ENCODE measurements at regions not wholly inside any gene's neighbourhood (a gene's known extent, or its start where the extent isn't known, plus 50 kb on each side); places are given as distances from the start of the nearest gene placed in this dataset.
"Not testable (repeated sequence)": the region's sequence is repeated elsewhere in the genome, so short reads cannot be mapped to it uniquely, and the experiment has no call there.

- no peak for DNase-seq
Observed at GRCh38 chr21:14058566-14058965, 152.2 kb downstream of the LIPI start.

GRCh38 chr21:14057841-14058481, 152.8 kb downstream of the LIPI start:
- not testable (repeated sequence) for DNase-seq

GRCh38 chr21:14057313-14057712, 153.4 kb downstream of the LIPI start:
- no peak for DNase-seq

DNA sequence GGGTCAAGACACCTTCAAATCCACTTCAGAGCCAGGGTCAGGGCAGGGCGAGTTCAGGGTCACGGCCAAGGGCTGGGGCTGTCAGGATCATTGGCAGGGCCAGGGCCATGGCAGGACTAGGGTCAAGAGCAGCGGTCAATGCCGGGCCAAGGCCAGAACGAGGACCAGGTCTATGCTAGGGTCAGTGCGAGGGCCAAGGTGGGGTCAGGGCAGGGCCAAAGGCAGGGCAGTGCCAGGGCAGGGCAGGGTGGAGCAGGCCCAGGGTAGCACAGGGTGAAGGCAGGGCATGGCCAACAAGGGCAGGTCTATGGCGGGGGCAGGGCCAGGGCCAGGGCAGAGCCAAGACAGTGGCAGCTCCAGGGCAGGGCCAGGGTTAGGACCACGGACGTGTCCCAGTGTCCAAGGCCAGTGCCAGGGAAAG, 154.0 kb downstream of the LIPI start:
- DNase-seq = no peak

DNA sequence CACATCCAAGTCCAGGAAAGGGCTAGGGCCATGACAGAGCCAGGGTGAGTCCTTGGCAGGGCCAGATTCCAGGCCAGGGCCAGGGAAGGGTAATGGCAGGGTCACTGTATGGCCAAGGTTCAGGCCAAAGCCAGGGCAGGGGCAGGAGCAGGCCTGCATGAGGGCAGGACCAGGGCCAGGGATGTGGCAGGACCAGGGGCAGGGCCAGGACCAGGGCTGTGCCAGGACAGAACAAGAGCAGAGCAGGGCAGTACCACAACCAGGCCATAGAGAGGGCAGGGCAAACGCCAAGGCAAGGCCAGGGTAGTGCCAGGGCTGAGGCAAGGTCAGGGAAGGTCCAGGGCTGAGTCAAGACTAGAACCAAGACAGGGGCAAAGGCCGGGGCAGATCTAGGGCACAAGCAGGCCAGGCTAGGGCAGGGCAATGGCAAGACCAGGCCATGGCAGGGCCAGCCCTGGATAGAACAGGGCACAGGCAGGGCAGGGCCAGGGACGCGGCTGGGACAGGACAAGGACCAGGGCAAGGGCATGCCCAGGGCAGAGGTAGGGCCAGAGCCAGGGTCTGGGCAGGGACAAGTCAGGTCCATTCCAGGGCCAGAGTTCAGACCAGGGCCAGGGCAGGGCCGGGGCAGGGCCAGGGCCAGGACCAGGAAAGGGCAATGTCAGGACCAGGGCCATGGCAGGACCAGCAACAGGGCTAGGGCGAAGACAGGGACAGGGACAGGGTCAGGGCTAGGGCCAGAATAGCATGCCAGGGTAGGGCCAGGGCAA, 154.8 kb downstream of the LIPI start:
- not testable (repeated sequence) for DNase-seq

- DNase-seq = no peak
Observed at GRCh38 chr21:14054682-14055081, 156.1 kb downstream of the LIPI start.

GRCh38 chr21:14050121-14050520, 160.6 kb downstream of the LIPI start:
- DNase-seq = no peak

- no peak for DNase-seq
Observed at GRCh38 chr21:14046401-14046800, 164.4 kb downstream of the LIPI start.

- no peak for DNase-seq
Observed at GRCh38 chr21:14040386-14040785, 170.4 kb downstream of the LIPI start.

GRCh38 chr21:14028619-14029018, 182.1 kb downstream of the LIPI start:
- DNase-seq = not testable (repeated sequence)

DNA sequence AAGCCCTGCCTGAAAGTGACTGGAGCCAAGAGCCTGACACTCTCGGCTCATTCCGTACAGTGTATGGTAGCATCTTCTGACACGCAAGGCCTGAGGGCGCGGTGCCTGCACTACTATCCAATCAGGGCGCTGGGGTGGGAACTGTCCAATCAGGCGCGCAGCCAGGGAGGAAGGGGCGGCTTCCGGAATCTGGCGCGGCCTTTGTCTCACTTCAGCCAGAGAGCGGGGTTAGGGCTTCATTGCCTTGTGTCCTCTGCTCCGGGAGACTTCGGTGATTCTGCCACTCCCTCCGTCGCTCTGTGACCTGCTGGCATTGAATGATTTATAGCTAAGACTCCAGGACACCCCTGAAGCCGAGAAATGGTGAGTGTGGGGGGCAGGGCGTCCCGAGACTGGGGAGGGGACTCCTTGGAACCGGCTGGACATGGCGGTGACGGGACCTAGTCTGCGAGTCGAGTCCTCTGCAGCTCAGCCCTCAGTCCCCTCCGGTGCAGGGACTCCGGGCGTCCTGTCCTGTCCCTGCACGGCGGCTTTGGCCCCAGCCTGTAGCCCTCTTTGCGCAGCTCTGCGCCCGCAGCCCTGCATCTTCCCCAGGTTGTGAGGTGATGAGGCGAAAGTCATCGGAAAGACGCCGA, 183.4 kb downstream of the LIPI start:
- peak; percentile 81 for DNase-seq

- not testable (repeated sequence) for DNase-seq
Observed at GRCh38 chr21:14020108-14020507, 190.6 kb downstream of the LIPI start.

DNA sequence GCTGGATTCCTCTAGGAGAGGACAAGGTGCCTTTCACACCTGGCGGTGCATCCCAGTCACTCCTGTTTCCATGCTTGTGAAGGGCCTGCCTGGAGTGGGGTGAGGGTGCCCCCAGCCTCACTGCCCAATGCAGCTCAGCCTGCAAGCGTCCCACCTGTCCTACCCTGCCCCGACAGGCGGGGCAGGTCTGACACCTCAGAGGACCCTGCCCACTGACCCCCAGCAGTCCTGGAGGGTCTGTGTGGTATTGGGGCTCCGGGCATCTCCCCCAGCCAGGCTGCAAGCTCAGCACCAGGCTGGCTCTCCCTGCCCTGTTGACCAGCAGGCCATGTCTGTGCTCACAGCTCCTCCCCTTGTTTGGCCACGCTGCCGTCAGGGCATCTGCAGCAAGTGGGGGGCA, 194.9 kb downstream of the LIPI start:
- not testable (repeated sequence) for DNase-seq

DNA sequence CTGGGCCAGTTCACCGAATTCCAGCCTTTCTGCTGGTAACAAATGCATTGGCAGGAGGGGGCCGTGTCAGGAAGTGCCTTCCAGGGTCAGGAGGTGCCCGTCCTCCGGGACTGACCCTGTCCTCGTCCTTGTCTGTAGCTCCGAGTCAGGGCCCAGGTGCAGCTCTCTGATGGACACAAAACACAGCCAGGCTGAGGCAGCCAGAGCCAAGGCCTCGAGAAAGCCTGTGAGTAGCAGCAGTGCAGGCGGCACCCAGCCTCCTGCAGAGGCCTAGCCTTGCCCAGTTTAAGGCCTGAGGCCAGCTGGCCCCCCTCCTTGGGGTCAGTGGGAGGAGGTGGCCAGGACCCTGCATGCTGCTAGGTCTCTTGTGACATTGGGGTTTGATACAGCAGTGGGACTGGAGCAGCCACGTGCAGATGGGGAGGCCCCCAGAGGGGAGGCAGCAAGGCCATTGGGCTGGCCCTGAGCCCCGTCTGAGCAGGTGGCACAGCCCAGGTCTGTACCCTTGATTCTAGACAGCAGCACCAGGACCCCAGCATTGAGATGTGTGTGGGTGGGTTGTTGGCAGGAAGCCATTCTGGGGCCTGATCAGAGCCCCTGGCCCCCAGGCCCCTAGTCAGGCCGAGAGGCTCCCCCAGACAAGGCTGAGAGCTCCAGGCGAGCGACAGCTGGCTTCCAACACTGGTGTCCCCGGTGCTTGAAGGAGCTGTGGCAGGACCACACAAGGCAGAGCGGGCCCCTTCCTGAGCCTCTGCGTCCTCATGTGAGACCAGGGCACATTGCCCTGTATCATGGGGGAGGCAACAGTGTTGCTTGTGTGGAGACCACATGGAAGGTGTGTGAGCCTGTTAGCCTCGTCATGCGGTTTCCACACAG, 196.9 kb downstream of the LIPI start:
- not testable (repeated sequence) for DNase-seq

DNA sequence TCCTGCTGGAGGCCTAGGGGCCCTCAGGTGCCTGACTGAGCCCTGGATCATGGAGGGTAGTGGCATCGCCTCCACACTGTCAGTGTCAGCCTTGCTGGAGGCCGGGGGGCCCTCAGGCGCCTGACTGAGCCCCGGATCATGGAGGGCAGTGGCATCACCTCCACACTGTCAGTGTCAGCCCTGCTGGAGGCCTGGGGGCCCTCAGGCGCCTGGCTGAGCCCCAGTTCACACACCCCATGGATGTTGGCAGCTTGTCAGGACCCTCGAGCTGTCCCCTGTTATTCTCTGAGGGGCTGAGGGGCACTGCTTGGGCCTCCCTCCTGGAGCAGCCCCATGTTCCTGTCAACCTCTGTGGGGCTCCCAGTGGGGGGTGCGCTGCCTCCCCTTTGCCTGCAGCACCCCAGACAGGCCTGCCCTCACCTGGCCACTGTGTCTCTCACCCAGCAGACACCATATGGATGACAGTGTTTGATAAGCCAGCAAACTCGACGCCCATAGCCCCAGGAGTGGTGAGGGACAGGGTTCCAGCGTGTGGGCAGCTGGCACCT, 197.6 kb downstream of the LIPI start:
- no peak for DNase-seq

GRCh38 chr21:14012409-14012808, 198.3 kb downstream of the LIPI start:
- no peak for DNase-seq

GRCh38 chr21:14011751-14012150, 199.0 kb downstream of the LIPI start:
- not testable (repeated sequence) for DNase-seq

DNA sequence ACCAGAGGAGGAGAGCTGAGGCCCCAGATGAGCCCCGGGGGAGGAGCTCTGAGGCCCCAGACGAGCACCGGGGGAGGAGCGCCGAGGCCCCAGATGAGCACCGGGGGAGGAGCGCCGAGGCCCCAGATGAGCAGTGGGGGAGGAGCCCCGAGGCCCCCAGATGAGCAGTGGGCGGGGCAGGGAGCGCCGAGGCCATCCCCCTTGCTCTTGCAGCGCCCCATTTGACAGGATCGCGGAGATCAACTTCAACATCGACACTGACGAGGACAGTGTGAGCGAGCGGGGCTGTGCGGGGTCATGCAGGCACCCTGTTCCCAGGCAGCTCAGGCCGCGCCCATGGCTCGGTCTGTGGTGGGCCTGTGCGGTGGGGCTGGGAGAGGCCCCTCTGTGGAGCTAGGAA, 199.6 kb downstream of the LIPI start:
- DNase-seq = not testable (repeated sequence)

GRCh38 chr21:14010729-14011128, 200.0 kb downstream of the LIPI start:
- DNase-seq = no peak

DNA sequence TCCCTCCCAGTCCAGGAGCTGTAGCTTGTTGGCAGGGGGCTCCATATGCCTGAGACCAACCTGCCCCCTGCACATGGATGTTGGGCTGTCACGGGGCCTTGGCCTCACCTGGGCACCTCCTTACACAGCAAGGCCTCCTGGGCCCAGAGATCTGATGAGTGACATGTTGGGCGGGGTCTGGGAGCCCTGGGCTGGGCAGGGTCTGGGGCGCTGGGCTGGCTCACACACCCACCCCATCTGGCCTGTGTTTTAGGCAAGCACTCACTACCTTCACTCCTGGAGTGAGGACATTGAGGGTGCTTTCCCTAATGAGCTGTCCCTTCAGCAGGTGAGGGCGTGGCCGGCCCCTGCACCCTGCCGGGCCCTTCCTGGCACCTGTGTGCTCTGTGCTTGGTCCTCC, 200.8 kb downstream of the LIPI start:
- DNase-seq = not testable (repeated sequence)

- not testable (repeated sequence) for DNase-seq
Observed at GRCh38 chr21:14009238-14009981, 201.3 kb downstream of the LIPI start.

DNA sequence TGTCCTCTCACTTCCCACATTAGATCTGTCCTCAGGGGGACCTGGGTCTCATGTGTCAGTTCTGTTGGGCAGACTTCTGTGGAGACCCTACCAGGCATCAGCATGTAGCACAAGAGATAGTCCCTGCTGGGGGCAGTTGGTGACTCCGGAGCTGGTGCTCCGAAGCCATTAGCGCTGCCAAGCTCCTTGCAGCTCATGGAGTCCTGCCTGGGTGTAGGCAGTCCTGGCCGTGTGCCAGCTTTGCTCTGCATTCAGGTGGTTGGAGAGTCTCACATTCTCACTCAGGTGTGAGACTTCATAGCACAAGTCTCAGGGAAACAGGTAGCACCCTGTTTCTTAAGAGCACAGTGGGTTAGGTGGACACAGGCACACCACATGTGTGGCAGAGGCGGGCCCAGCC, 202.3 kb downstream of the LIPI start:
- DNase-seq = not testable (repeated sequence)
